ENCODE measurements at regions not wholly inside any gene's neighbourhood (a gene's known extent, or its start where the extent isn't known, plus 50 kb on each side); places are given as distances from the start of the nearest gene placed in this dataset.
"Not testable (repeated sequence)": the region's sequence is repeated elsewhere in the genome, so short reads cannot be mapped to it uniquely, and the experiment has no call there.

DNA sequence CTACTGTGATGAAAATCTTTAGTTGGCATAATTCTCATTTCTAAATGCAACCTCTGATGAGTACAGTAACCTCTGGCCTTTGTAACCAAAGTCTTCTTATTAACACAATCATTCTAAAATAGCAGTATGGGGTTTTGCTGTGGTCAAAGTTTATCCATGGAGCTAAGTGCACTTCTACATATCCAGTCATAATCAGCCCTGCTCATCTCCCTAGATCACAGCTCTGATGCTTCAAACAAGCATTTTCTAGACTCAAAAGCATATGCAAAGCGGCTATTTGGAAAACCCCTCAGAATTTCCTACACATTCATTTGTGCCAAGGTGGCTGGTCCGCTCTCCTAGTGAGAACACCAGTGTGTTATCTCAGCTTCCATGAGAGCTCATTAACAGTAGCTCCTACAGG lies 418.6 kb downstream of the MRPL39 start:
- 56% methylated on average over 2 of the region's 2 CpGs for WGBS (ENCODE audit: insufficient coverage, low coverage, low lambda C conversion rate, missing lambda C conversion rate)
- H3K36me3 ChIP-seq, result no peaks in the 10 kb centered on the region
- intact Hi-C loops (cut with DNase I), result no loop called here
- no peaks in the 10 kb centered on the region for H3K27me3 ChIP-seq
- no peaks in the 10 kb centered on the region for H3K4me1 ChIP-seq
- TF ChIP-seq, protein P1, sequence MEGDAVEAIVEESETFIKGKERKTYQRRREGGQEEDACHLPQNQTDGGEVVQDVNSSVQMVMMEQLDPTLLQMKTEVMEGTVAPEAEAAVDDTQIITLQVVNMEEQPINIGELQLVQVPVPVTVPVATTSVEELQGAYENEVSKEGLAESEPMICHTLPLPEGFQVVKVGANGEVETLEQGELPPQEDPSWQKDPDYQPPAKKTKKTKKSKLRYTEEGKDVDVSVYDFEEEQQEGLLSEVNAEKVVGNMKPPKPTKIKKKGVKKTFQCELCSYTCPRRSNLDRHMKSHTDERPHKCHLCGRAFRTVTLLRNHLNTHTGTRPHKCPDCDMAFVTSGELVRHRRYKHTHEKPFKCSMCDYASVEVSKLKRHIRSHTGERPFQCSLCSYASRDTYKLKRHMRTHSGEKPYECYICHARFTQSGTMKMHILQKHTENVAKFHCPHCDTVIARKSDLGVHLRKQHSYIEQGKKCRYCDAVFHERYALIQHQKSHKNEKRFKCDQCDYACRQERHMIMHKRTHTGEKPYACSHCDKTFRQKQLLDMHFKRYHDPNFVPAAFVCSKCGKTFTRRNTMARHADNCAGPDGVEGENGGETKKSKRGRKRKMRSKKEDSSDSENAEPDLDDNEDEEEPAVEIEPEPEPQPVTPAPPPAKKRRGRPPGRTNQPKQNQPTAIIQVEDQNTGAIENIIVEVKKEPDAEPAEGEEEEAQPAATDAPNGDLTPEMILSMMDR (IDR thresholded peaks at IDR 0.05), result no peak
- TF ChIP-seq POLR2A (IDR thresholded peaks at IDR 0.05), result no peak
- H3K4me3 ChIP-seq, result no peak overlapping the region
- DNase-seq, result no peak
- no peaks in the 10 kb centered on the region for H3K9me3 ChIP-seq
- H3K27ac ChIP-seq, result no peak overlapping the region
- ATAC-seq, result peak in 1 of 4 donors; percentile 38

DNA sequence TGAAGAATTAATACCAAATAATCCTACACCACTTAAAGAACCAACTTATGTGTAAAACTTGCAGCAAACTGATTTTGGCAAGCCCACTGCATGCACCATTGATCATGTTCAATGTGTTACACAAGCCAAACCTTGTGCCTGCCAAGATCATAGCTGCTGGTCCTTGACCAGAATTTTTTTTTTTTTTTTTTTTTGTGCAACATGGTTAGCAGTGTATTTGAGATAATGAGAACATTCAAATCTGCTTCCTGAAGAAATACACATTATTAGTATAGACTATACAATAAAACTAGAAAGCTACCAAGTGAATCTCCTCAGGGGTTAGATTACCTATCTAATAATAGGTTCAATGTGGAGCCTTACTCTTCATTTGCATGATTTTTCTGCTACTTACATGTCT lies 421.0 kb downstream of the MRPL39 start:
- Histone ChIP-seq H3K4me1 (no peaks in the 10 kb centered on the region), H3K4me3 (no peak overlapping the region), H3K27ac (no peak overlapping the region), H3K27me3 (no peaks in the 10 kb centered on the region), H3K36me3 (no peaks in the 10 kb centered on the region), H3K9me3 (no peaks in the 10 kb centered on the region)
- TF ChIP-seq, protein P1 (IDR thresholded peaks at IDR 0.05), result no peak
- no peak for TF ChIP-seq POLR2A (IDR thresholded peaks at IDR 0.05)
- DNase-seq (peak in 1 of 3 donors; percentile 64), ATAC-seq (peak; percentile 27 to 87 (median 76))
- intact Hi-C loops (cut with DNase I), result no loop called here

DNA sequence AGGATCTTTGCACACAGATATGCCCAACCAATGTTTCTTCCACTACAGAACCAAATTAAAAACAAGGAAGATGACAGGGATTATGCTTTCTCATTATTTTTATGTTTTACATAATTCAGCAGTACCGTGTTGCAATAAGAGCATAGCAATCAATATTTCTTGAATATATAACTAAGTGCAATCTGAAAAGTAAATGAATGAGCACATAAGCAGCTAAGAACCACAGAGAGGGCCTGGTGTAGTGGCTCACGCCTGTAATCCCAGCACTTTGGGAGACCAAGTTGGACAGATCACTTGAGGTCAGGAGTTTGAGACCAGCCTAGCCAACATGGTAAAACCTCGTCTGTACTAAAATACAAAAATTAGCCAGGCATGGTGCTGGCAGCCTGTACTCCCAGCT lies 423.7 kb downstream of the MRPL39 start:
- intact Hi-C loops (cut with DNase I), result no loop called here
- ATAC-seq, result peak in 1 of 4 donors; percentile 61

DNA sequence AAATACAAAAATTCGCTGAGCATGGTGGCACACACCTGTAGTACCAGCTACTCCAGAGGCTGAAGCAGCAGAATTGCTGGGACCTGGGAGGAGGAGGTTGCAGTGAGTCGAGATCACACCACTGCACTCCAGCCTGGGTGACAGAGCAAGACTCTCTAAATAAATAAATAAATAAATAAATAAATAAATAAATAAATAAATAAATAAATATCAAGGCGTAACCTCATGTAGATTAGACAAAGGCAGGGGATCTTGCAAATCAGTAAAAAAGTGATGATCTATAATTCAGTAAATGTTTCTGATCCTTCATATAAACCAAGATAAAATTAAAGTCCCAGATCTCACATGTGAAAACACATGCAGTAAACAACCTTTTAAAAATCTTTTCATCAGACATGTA lies 425.6 kb downstream of the MRPL39 start:
- H3K9me3 ChIP-seq; H3K4me3 ChIP-seq; H3K36me3 ChIP-seq; intact Hi-C loops (cut with DNase I); DNase-seq; ATAC-seq; H3K27me3 ChIP-seq; H3K27ac ChIP-seq; H3K4me1 ChIP-seq: not testable (repeated sequence)
- WGBS (ENCODE audit: insufficient coverage, low coverage, low lambda C conversion rate, missing lambda C conversion rate), result 73% methylated on average over 3 of the region's 3 CpGs

More for the DNA sequence above, 423.7 kb downstream of the MRPL39 start:
- Histone ChIP-seq H3K4me3 (no peak overlapping the region), H3K27ac (no peak overlapping the region), H3K36me3 (no peaks in the 10 kb centered on the region), H3K27me3 (no peaks in the 10 kb centered on the region), H3K4me1 (no peaks in the 10 kb centered on the region), H3K9me3 (no peaks in the 10 kb centered on the region)
- 33% methylated on average over 3 of the region's 3 CpGs for WGBS (ENCODE audit: insufficient coverage, low coverage, low lambda C conversion rate, missing lambda C conversion rate)
- no peak for DNase-seq
- no peak for TF ChIP-seq POLR2A (IDR thresholded peaks at IDR 0.05)
- TF ChIP-seq, protein P1 (IDR thresholded peaks at IDR 0.05), result no peak

DNA sequence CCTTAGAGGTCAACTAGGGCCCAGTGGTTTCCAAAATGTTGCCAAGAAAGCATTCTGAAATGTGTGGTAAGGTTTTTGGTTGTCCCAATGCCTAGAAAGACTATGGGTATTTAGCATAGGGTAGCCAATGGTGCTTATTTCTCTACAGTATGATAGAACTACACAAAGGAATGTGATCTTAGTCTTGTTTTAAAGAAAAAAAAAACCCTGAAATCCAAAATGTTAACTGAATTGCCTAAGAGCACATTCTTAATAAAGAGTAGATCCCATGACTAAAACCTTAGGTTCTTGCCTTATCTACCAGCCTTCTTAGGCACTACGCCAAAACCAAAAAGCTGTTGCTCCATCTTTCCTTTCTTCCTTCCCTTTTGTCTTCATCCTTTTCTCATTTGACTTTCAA lies 428.2 kb downstream of the MRPL39 start:
- Histone ChIP-seq H3K36me3 (no peaks in the 10 kb centered on the region), H3K27me3 (no peaks in the 10 kb centered on the region), H3K27ac (no peak overlapping the region), H3K4me1 (no peaks in the 10 kb centered on the region), H3K9me3 (no peaks in the 10 kb centered on the region), H3K4me3 (no peak overlapping the region)
- no peak for ATAC-seq
- no peak for DNase-seq
- no peak for TF ChIP-seq POLR2A (IDR thresholded peaks at IDR 0.05)
- TF ChIP-seq, protein P1 (IDR thresholded peaks at IDR 0.05), result no peak
- intact Hi-C loops (cut with DNase I), result no loop called here
- 50% methylated on average over 1 of the region's 1 CpG for WGBS (ENCODE audit: insufficient coverage, low coverage, low lambda C conversion rate, missing lambda C conversion rate)
